HCT116 (cell line): ENCODE measurements at regions not wholly inside any gene's neighbourhood (a gene's known extent, or its start where the extent isn't known, plus 50 kb on each side); places are given as distances from the start of the nearest gene placed in this dataset.

Source experiments
- ATAC-seq: fragments of 200-7000 bp; cut with Tn5 transposase; 2 replicates; pipeline ENCODE4 v1.9.1; 2020; ENCODE audit warnings: mild to moderate bottlenecking, moderate library complexity
- BruUV-seq: library from RNA; stranded (reverse); fragments of 400-500 nt; replicated peaks from 2 replicates; lab custom pipeline; 2021; lab: Mats Ljungman, UMichigan
- CTCF ChIA-PET: fragments of 300-600 bp; sonication (Branson Sonifier 250); formaldehyde crosslinking; loops from one replicate; lab custom pipeline; 2021; ENCODE audit warnings: antibody characterized with exemption; lab: Charles Lee
- POLR2A ChIA-PET: fragments of 300-600, 350-600 bp; sonication (Branson Sonifier 250); formaldehyde crosslinking; loops from one replicate; lab custom pipeline; 2021; ENCODE audit warnings: antibody characterized with exemption; lab: Charles Lee
- RAD21 ChIA-PET, 2 experiments: fragments of 300-600 bp; sonication (Branson Sonifier 250); formaldehyde crosslinking; loops; one replicate each; lab custom pipeline; 2023; ENCODE audit warnings: low total read pairs in 2 of 2; ENCODE audit not compliant: uncharacterized antibody in 2 of 2, unreplicated experiment in 2 of 2, low non-redundant PET in 1 of 2; lab: Charles Lee
- DNase-seq: peaks from one replicate; pipeline ENCODE4 v3.0.0-alpha.2; 2010; ENCODE audit warnings: low read depth, low spot score
- H2AFZ ChIP-seq: fragments of 200-600 bp; shearing (Covaris generic), sonication (generic); 2 replicates; pipeline ENCODE4 v1.6.1; 2017; ENCODE audit warnings: low read depth, mixed run types, mixed read lengths, antibody characterized with exemption, low read length; ENCODE audit not compliant: poor library complexity, severe bottlenecking
- H3K27ac ChIP-seq: 2 replicates; pipeline ENCODE4 v1.5.1; 2012; ENCODE audit warnings: low read depth, low read length
- H3K27me3 ChIP-seq: fragments of 200-600 bp; sonication (generic); 2 replicates; pipeline ENCODE4 v1.6.1; 2016; ENCODE audit warnings: mixed run types, low read length, mixed read lengths; ENCODE audit not compliant: insufficient read depth
- H3K36me3 ChIP-seq, 2 experiments: fragments of 200-500 bp in 1 of 2; fragments of 200-600 bp in 1 of 2; sonication (Bioruptor generic) in 1 of 2; sonication (generic) in 1 of 2; 2 replicates each; pipeline versions ENCODE4 v1.5.1 to v1.6.1; 2014 to 2016; ENCODE audit warnings: low read length in 2 of 2, inconsistent platforms in 1 of 2, mixed read lengths in 1 of 2, mixed run types in 1 of 2; ENCODE audit not compliant: insufficient read depth in 2 of 2, control insufficient read depth in 1 of 2
- H3K4me1 ChIP-seq, 2 experiments: fragments of 200-600 bp in 1 of 2; sonication (generic) in 1 of 2; 2 replicates each; pipeline versions ENCODE4 v1.5.1 to v1.6.1; 2012 to 2017; ENCODE audit warnings: low read length in 2 of 2, inconsistent platforms in 1 of 2, mild to moderate bottlenecking in 1 of 2, mixed read lengths in 1 of 2, mixed run types in 1 of 2, moderate library complexity in 1 of 2; ENCODE audit not compliant: insufficient read depth in 2 of 2, control insufficient read depth in 1 of 2
- H3K4me2 ChIP-seq: fragments of 200-600 bp; sonication (generic); 2 replicates; pipeline ENCODE4 v1.6.1; 2017; ENCODE audit warnings: mixed run types, low read length, mixed read lengths
- H3K4me3 ChIP-seq, 2 experiments: fragments of 200-600 bp in 1 of 2; sonication (generic) in 1 of 2; replicated peaks in 1 of 2; 2 replicates each; pipeline ENCODE4 v1.5.1; 2011 to 2016; ENCODE audit warnings: low read length in 2 of 2, control low read depth in 1 of 2, low read depth in 1 of 2, mild to moderate bottlenecking in 1 of 2, mixed read lengths in 1 of 2, mixed run types in 1 of 2
- H3K79me2 ChIP-seq: fragments of 200-600 bp; sonication (generic); 2 replicates; pipeline ENCODE4 v1.6.1; 2017; ENCODE audit warnings: mild to moderate bottlenecking, mixed run types, low read length, moderate library complexity, mixed read lengths; ENCODE audit not compliant: insufficient read depth
- H3K9ac ChIP-seq: fragments of 200-600 bp; sonication (generic); 2 replicates; pipeline ENCODE4 v1.6.1; 2016; ENCODE audit warnings: low read length, mixed read lengths
- H3K9me2 ChIP-seq: fragments of 200-600 bp; sonication (generic), shearing (Covaris generic); 2 replicates; pipeline ENCODE4 v1.6.1; 2017; ENCODE audit warnings: mixed run types, mild to moderate bottlenecking, moderate library complexity; ENCODE audit not compliant: insufficient read depth
- H3K9me3 ChIP-seq, 2 experiments: fragments of 200-500 bp in 1 of 2; fragments of 200-600 bp in 1 of 2; sonication (Bioruptor generic) in 1 of 2; sonication (generic) in 1 of 2; 2 replicates each; pipeline ENCODE4 v1.6.1; 2014 to 2017; ENCODE audit warnings: low read length in 2 of 2, mixed read lengths in 2 of 2, inconsistent platforms in 1 of 2, low read depth in 1 of 2, mild to moderate bottlenecking in 1 of 2, mixed run types in 1 of 2, moderate library complexity in 1 of 2; ENCODE audit not compliant: control insufficient read depth in 1 of 2, insufficient read depth in 1 of 2
- H4K20me1 ChIP-seq: fragments of 200-600 bp; sonication (generic), shearing (Covaris generic); 2 replicates; pipeline ENCODE4 v1.6.1; 2017; ENCODE audit warnings: mixed run types, mild to moderate bottlenecking, moderate library complexity; ENCODE audit not compliant: insufficient read depth
- CBX3 ChIP-seq: IDR thresholded peaks from 2 replicates; pipeline ENCODE4 v1.6.1; 2012; ENCODE audit warnings: low read depth
- EZH2 ChIP-seq: fragments of 200-600 bp; sonication (generic); IDR thresholded peaks from 2 replicates; pipeline ENCODE4 v1.6.1; 2017; ENCODE audit warnings: antibody characterized with exemption, mixed run types
- FOSL1 ChIP-seq: IDR thresholded peaks from 2 replicates; pipeline ENCODE4 v1.6.1; 2012; ENCODE audit warnings: low read depth
- JUND ChIP-seq: IDR thresholded peaks from 2 replicates; pipeline ENCODE4 v1.6.1; 2012
- SIN3A ChIP-seq: IDR thresholded peaks from 2 replicates; pipeline ENCODE4 v1.6.1; 2012; ENCODE audit warnings: low read depth
- SRF ChIP-seq: IDR thresholded peaks from 2 replicates; pipeline ENCODE4 v1.6.1; 2012; ENCODE audit warnings: low read depth
- YY1 ChIP-seq: IDR thresholded peaks from 2 replicates; pipeline ENCODE4 v1.6.1; 2011; ENCODE audit warnings: low read length, low read depth, moderate library complexity, mild to moderate bottlenecking; ENCODE audit not compliant: insufficient replicate concordance; ENCODE audit errors: extremely low read depth
- ZNF274 ChIP-seq: fragments of 200-500 bp; sonication (Bioruptor generic); IDR thresholded peaks from 2 replicates; pipeline ENCODE4 v1.6.1; 2014; ENCODE audit warnings: mild to moderate bottlenecking, low read depth, low read length, inconsistent platforms
- intact Hi-C: fragments of 100-400 bp; cut with micrococcal nuclease; formaldehyde crosslinking; loops from 2 replicates; pipeline ENCODE4 v1.10.0; 2022
- TF ChIP-seq, protein P1 (sequence below): IDR thresholded peaks from 2 replicates; pipeline ENCODE4 v1.6.1; 2012
- TF ChIP-seq, protein P2 (sequence below), 3 experiments: fragments of 200-600 bp in 1 of 3; sonication (generic) in 1 of 3; IDR thresholded peaks in 2 of 3; conservative IDR thresholded peaks in 1 of 3; 2 replicates each; pipeline ENCODE4 v1.5.1; 2012 to 2017; ENCODE audit warnings: low read depth in 2 of 3, low read length in 2 of 3, antibody characterized with exemption in 1 of 3, borderline replicate concordance in 1 of 3, control low read depth in 1 of 3, mild to moderate bottlenecking in 1 of 3, mixed read lengths in 1 of 3, mixed run types in 1 of 3, moderate library complexity in 1 of 3; ENCODE audit not compliant: insufficient read depth in 1 of 3

DNA sequence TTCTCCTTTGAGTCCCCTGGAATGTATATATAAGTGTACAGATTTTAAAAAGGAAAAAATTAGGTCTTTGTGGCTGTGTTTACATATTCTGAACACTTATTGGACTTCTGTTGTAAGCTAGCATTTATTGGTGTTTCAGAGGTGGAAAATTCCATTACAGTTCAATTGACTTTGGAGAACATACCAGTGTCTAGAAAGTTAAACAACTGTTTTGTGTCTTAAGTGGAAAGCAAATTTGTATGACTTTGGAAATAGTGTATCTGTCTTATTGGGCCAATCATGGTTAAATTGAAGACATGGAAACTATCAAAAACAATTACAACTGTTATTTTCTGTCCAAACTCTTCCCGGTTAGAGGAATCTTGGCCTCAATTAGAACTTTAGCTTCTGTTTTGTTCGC lies 265.0 kb upstream of the C2CD4B start:
- Histone ChIP-seq H3K36me3 (no peaks in the 10 kb centered on the region), H3K4me2 (no peak overlapping the region), H3K4me3 (no peak overlapping the region), H4K20me1 (no peaks in the 10 kb centered on the region), H2AFZ (no peak overlapping the region), H3K4me1 (no peaks in the 10 kb centered on the region), H3K9ac (no peak overlapping the region), H3K27ac (no peak overlapping the region), H3K9me2 (no peaks in the 10 kb centered on the region), H3K9me3 (no peaks in the 10 kb centered on the region), H3K27me3 (no peaks in the 10 kb centered on the region), H3K79me2 (no peaks in the 10 kb centered on the region)
- intact Hi-C loops, result no loop called here
- DNase-seq, result no peak
- no peak for ATAC-seq
- RAD21 ChIA-PET, result no interaction called here
- POLR2A ChIA-PET, result no interaction called here
- BruUV-seq, result no TSS peak
- TF ChIP-seq ZNF274, result no peak
- TF ChIP-seq CBX3, result no peak
- no peak for TF ChIP-seq SRF
- no peak for TF ChIP-seq EZH2
- no peak for TF ChIP-seq YY1
- TF ChIP-seq SIN3A, result no peak
- TF ChIP-seq, protein P1, sequence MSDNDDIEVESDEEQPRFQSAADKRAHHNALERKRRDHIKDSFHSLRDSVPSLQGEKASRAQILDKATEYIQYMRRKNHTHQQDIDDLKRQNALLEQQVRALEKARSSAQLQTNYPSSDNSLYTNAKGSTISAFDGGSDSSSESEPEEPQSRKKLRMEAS, result no peak
- TF ChIP-seq, protein P2, sequence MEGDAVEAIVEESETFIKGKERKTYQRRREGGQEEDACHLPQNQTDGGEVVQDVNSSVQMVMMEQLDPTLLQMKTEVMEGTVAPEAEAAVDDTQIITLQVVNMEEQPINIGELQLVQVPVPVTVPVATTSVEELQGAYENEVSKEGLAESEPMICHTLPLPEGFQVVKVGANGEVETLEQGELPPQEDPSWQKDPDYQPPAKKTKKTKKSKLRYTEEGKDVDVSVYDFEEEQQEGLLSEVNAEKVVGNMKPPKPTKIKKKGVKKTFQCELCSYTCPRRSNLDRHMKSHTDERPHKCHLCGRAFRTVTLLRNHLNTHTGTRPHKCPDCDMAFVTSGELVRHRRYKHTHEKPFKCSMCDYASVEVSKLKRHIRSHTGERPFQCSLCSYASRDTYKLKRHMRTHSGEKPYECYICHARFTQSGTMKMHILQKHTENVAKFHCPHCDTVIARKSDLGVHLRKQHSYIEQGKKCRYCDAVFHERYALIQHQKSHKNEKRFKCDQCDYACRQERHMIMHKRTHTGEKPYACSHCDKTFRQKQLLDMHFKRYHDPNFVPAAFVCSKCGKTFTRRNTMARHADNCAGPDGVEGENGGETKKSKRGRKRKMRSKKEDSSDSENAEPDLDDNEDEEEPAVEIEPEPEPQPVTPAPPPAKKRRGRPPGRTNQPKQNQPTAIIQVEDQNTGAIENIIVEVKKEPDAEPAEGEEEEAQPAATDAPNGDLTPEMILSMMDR (IDR thresholded peaks at IDR 0.05 in 2 of 3, conservative IDR thresholded peaks at IDR 0.05 in 1 of 3; ENCODE audit: borderline replicate concordance in 1 of 3, insufficient read depth in 1 of 3, low read depth in 2 of 3, low read length in 2 of 3), result no peak
- TF ChIP-seq FOSL1, result no peak
- TF ChIP-seq JUND, result no peak
- CTCF ChIA-PET, result no interaction called here
